Subcutaneous adipose tissue (tissue), 1 donor: ENCODE measurements at regions not wholly inside any gene's neighbourhood (a gene's known extent, or its start where the extent isn't known, plus 50 kb on each side); places are given as distances from the start of the nearest gene placed in this dataset.

ENCODE experiments used
- TF ChIP-seq, protein P1 (sequence below): fragments of 450-650 bp; IDR thresholded peaks from one replicate; pipeline ENCODE4 v1.5.1; 2016; ENCODE audit warnings: low read depth, mild to moderate bottlenecking, control low read depth, antibody characterized with exemption, moderate library complexity

GRCh38 chr20:48461091-48461734 is 366.6 kb downstream of the PREX1 start:
- TF ChIP-seq, protein P1, sequence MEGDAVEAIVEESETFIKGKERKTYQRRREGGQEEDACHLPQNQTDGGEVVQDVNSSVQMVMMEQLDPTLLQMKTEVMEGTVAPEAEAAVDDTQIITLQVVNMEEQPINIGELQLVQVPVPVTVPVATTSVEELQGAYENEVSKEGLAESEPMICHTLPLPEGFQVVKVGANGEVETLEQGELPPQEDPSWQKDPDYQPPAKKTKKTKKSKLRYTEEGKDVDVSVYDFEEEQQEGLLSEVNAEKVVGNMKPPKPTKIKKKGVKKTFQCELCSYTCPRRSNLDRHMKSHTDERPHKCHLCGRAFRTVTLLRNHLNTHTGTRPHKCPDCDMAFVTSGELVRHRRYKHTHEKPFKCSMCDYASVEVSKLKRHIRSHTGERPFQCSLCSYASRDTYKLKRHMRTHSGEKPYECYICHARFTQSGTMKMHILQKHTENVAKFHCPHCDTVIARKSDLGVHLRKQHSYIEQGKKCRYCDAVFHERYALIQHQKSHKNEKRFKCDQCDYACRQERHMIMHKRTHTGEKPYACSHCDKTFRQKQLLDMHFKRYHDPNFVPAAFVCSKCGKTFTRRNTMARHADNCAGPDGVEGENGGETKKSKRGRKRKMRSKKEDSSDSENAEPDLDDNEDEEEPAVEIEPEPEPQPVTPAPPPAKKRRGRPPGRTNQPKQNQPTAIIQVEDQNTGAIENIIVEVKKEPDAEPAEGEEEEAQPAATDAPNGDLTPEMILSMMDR = no peak

DNA sequence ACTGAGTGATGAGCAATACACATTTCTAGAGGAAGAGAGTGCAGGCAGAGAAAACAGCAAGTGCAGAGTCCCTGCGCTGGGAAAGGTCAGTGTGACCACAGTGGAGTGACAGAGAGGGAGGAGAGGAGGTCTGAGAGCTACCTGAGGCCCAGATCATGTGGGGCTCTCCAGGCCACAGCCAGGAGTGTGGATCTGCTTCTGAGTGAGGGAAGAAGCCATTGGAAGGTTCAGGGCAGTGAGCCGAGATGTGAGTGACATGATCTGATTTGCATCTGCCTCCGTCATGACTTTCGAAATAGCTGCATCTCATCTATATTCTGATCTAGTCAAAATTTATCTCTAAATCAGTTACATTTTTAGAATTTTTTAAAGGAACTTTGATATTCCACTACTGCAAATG is 367.1 kb downstream of the PREX1 start:
- TF ChIP-seq, protein P1 = no peak

DNA sequence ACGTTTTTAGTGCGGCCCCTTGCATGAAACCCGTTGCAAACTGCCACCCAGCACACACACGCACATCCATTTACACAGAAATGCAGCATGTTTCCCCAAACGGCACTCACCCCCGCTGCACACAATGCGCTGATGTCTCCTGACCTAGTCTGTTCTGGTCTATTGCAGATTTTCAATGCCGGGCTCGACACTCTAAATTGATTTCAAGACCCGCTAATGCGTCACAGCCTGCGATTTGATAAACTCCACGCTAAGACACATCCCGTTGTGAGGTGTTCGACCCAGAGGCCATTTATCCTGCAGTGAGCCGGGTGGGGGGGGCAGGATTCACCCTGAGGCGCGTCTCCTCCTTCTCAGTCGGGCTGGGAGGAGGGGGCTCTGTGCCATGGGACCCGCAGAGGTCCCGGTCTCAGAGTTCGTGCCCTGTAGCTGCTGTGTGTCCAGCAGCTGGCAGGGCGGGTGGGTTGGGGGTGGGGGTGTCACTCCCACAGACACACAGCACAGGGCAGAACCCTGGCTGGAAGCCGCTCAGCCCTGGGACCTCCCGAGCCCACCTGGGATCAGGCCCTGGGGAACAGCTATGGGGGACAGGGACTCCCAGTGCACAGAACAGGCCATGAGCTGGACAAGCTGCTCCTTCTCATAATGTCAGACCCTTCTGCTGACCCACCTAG is 367.9 kb downstream of the PREX1 start:
- TF ChIP-seq, protein P1 = no peak

GRCh38 chr20:48458601-48459385 is 369.0 kb downstream of the PREX1 start:
- TF ChIP-seq, protein P1 = no peak

- TF ChIP-seq, protein P1 = no peak
Observed at GRCh38 chr20:48458003-48458377, 369.8 kb downstream of the PREX1 start.

GRCh38 chr20:48457193-48458002 is 370.4 kb downstream of the PREX1 start:
- TF ChIP-seq, protein P1 = no peak
